MM.1S (cell line): ENCODE measurements at regions not wholly inside any gene's neighbourhood (a gene's known extent, or its start where the extent isn't known, plus 50 kb on each side); places are given as distances from the start of the nearest gene placed in this dataset.
"Not testable (repeated sequence)": the region's sequence is repeated elsewhere in the genome, so short reads cannot be mapped to it uniquely, and the experiment has no call there.

ENCODE experiments used
- DNase-seq: peaks from one replicate; pipeline ENCODE4 v3.0.0-alpha.2; 2015
- H2AFZ ChIP-seq: fragments of 300-600 bp; sonication (generic); 2 replicates; pipeline ENCODE4 v1.6.0; 2016; ENCODE audit warnings: antibody characterized with exemption, low read length
- H3F3A ChIP-seq: fragments of 300-600 bp; sonication (generic); 2 replicates; pipeline ENCODE4 v1.6.1; 2016; ENCODE audit warnings: mild to moderate bottlenecking, antibody characterized with exemption, low read length, moderate library complexity, mixed read lengths; ENCODE audit not compliant: insufficient read depth
- H3K27ac ChIP-seq: fragments of 300-600 bp; sonication (generic); 2 replicates; pipeline ENCODE4 v1.5.1; 2016; ENCODE audit warnings: mild to moderate bottlenecking, low read length
- H3K27me3 ChIP-seq: fragments of 300-600 bp; sonication (generic); replicated peaks from 2 replicates; pipeline ENCODE4 v1.6.0; 2016; ENCODE audit warnings: low read length; ENCODE audit not compliant: insufficient read depth
- H3K36me3 ChIP-seq: fragments of 300-600 bp; sonication (generic); replicated peaks from 2 replicates; pipeline ENCODE4 v1.6.1; 2016; ENCODE audit warnings: mild to moderate bottlenecking, low read length, mixed read lengths; ENCODE audit not compliant: insufficient read depth
- H3K4me1 ChIP-seq: fragments of 300-600 bp; sonication (generic); 2 replicates; pipeline ENCODE4 v1.6.1; 2016; ENCODE audit warnings: low read length, mixed read lengths
- H3K4me2 ChIP-seq: fragments of 300-600 bp; sonication (generic); 2 replicates; pipeline ENCODE4 v1.6.0; 2016; ENCODE audit warnings: low read depth, low read length
- H3K4me3 ChIP-seq: fragments of 300-600 bp; sonication (generic); 2 replicates; pipeline ENCODE4 v1.5.1; 2016; ENCODE audit warnings: low read length, mixed read lengths
- H3K79me2 ChIP-seq: fragments of 300-600 bp; sonication (generic); 2 replicates; pipeline ENCODE4 v1.6.1; 2016; ENCODE audit warnings: mixed run types, low read length, mixed read lengths
- H3K9ac ChIP-seq: fragments of 300-600 bp; sonication (generic); 2 replicates; pipeline ENCODE4 v1.6.1; 2016; ENCODE audit warnings: low read length, mixed read lengths
- H3K9me2 ChIP-seq: fragments of 300-600 bp; sonication (generic); replicated peaks from 2 replicates; pipeline ENCODE4 v1.6.1; 2016; ENCODE audit warnings: mild to moderate bottlenecking, low read length, mixed read lengths; ENCODE audit not compliant: insufficient read depth
- H3K9me3 ChIP-seq: fragments of 300-600 bp; sonication (generic); replicated peaks from 2 replicates; pipeline ENCODE4 v1.6.1; 2016; ENCODE audit warnings: mild to moderate bottlenecking, low read length, mixed read lengths; ENCODE audit not compliant: insufficient read depth
- H4K20me1 ChIP-seq: fragments of 300-600 bp; sonication (generic); 2 replicates; pipeline ENCODE4 v1.6.1; 2016; ENCODE audit warnings: mild to moderate bottlenecking, low read length, moderate library complexity, mixed read lengths; ENCODE audit not compliant: insufficient read depth
- EZH2 ChIP-seq: fragments of 300-600 bp; sonication (generic); optimal IDR thresholded peaks from 2 replicates; pipeline ENCODE3; 2017; ENCODE audit warnings: low read depth, mild to moderate bottlenecking, antibody characterized with exemption, low read length, mixed read lengths
- EZH2phosphoT487 ChIP-seq: fragments of 300-600 bp; sonication (generic); IDR thresholded peaks from 2 replicates; pipeline ENCODE4 v1.6.1; 2018; ENCODE audit warnings: antibody characterized with exemption, low read length
- TF ChIP-seq, protein P1 (sequence below): fragments of 300-600 bp; sonication (generic); IDR thresholded peaks from 2 replicates; pipeline ENCODE4 v1.5.1; 2016; ENCODE audit warnings: antibody characterized with exemption, low read length, mixed read lengths

DNA sequence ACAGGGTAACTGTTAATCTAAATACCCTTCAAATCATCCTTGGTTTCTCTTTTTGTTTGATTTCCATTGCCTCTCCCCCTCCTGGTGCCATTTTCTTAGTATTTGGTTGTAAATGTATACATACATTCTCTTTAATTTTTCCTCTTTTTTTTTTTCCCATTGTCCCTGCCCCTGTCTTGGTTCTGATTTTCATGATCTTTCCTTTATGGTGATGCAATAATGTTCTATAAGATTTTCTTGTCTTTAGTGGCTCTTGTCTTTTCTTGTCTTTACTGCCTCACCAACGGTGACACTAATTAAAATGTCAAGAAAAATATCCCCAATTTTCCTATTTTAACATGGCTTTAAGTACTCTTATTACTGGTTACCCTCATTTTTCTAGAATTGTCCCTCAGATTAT, 135.9 kb upstream of the POT1 start:
- Histone ChIP-seq H3K36me3 (no peaks in the 10 kb centered on the region), H2AFZ (no peak overlapping the region), H3F3A (no peaks in the 10 kb centered on the region), H3K9ac (no peak overlapping the region), H3K27me3 (no peaks in the 10 kb centered on the region), H3K27ac (no peak overlapping the region), H4K20me1 (no peaks in the 10 kb centered on the region), H3K4me3 (no peak overlapping the region), H3K9me3 (no peaks in the 10 kb centered on the region), H3K4me2 (no peak overlapping the region), H3K9me2 (no peaks in the 10 kb centered on the region), H3K4me1 (no peaks in the 10 kb centered on the region), H3K79me2 (no peaks in the 10 kb centered on the region)
- TF ChIP-seq, protein P1, sequence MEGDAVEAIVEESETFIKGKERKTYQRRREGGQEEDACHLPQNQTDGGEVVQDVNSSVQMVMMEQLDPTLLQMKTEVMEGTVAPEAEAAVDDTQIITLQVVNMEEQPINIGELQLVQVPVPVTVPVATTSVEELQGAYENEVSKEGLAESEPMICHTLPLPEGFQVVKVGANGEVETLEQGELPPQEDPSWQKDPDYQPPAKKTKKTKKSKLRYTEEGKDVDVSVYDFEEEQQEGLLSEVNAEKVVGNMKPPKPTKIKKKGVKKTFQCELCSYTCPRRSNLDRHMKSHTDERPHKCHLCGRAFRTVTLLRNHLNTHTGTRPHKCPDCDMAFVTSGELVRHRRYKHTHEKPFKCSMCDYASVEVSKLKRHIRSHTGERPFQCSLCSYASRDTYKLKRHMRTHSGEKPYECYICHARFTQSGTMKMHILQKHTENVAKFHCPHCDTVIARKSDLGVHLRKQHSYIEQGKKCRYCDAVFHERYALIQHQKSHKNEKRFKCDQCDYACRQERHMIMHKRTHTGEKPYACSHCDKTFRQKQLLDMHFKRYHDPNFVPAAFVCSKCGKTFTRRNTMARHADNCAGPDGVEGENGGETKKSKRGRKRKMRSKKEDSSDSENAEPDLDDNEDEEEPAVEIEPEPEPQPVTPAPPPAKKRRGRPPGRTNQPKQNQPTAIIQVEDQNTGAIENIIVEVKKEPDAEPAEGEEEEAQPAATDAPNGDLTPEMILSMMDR = no peak
- no peak for DNase-seq

GRCh38 chr7:125065001-125065400, 135.4 kb upstream of the POT1 start:
- Histone ChIP-seq H3K9me3 (no peaks in the 10 kb centered on the region), H3K27me3 (no peaks in the 10 kb centered on the region), H3K27ac (no peak overlapping the region), H3K79me2 (no peaks in the 10 kb centered on the region), H2AFZ (no peak overlapping the region), H3K36me3 (no peaks in the 10 kb centered on the region), H3K4me1 (no peaks in the 10 kb centered on the region), H4K20me1 (no peaks in the 10 kb centered on the region), H3F3A (no peaks in the 10 kb centered on the region), H3K4me3 (no peak overlapping the region), H3K9me2 (no peaks in the 10 kb centered on the region), H3K4me2 (no peak overlapping the region), H3K9ac (no peak overlapping the region)
- TF ChIP-seq, protein P1 = no peak
- TF ChIP-seq EZH2 = no peak
- no peak for TF ChIP-seq EZH2phosphoT487
- no peak for DNase-seq

DNA sequence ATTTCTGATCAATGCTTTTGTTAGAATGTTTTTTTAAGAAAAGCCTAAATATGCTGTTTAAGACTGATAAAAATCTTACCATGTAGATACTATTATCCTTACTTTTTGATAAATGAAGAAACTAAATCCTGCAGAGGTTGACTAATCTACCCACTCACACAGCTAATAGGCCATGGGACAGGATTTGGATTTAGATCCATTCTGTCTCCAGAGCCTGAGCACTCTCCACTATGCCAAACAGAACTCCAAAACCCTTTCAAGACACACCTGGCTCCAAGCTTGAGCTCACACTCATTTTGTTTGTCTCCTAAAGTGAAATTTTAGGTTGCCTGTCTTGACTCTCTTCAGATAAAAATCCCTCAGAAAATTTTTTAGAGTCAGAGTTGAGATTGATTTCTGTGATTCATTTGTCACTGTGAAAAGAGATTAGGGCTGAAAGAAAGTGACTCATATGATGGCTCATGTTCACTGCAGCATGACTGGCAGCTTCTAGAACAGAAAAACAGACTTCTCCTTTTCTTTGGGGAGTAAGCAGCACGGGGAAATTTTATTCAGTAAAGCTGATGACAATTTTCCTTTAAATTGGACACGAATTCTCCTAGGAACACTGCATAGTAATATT, 132.3 kb upstream of the POT1 start:
- Histone ChIP-seq H3K4me3 (no peak overlapping the region), H3K27ac (no peak overlapping the region), H2AFZ (no peak overlapping the region), H3K36me3 (no peaks in the 10 kb centered on the region), H3K27me3 (no peaks in the 10 kb centered on the region), H3K9ac (no peak overlapping the region), H3K4me2 (no peak overlapping the region), H3K9me2 (no peaks in the 10 kb centered on the region), H3K79me2 (no peaks in the 10 kb centered on the region), H3F3A (no peaks in the 10 kb centered on the region), H4K20me1 (no peaks in the 10 kb centered on the region), H3K4me1 (no peaks in the 10 kb centered on the region), H3K9me3 (no peaks in the 10 kb centered on the region)
- TF ChIP-seq EZH2phosphoT487 (no peak), EZH2 (no peak)
- TF ChIP-seq, protein P1 = no peak
- no peak for DNase-seq

DNA sequence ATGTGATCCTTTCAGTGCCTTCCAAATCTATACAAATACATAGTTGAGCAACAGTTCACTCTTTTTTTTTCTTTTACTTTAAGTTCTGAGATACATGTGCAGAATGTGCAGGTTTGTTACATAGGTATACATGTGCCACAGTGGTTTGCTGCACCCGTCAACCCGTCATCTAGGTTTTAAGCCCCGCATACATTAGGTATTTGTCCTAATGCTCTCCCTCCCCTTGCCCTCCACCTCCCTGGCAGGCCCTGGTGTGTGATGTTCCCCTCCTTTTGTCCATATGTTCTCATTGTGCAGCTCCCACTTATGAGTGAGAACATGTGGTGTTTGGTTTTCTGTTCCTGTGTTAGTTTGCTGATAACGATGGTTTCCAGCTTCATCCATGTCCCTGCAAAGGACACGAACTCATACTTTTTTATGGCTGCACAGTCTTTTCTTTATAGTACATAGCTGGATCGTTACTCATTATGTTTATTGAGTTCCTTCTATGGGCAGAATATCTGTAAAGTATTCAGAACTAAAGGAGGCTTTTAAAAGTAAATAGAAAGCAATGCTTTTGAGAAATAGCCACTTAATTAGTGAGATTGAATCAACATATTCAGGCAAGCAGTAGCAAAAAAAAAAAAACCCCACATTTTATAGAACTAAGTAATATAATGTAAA, 131.6 kb upstream of the POT1 start:
- not testable (repeated sequence) for H3K27me3 ChIP-seq, H4K20me1 ChIP-seq, H3K9me2 ChIP-seq, H3K4me2 ChIP-seq, H3K36me3 ChIP-seq, H3F3A ChIP-seq, H3K4me3 ChIP-seq, H3K9ac ChIP-seq, H3K4me1 ChIP-seq, DNase-seq, H3K79me2 ChIP-seq, H3K27ac ChIP-seq, H3K9me3 ChIP-seq, H2AFZ ChIP-seq
